Activated CD4-positive, alpha-beta T cell treated with anti-CD3 and anti-CD28 coated beads, Interleukin-2, amount 10 ng/mL, durations not matched to agents 7 days and 5 days (primary cell): ENCODE measurements at regions not wholly inside any gene's neighbourhood (a gene's known extent, or its start where the extent isn't known, plus 50 kb on each side); places are given as distances from the start of the nearest gene placed in this dataset.
"Not testable (repeated sequence)": the region's sequence is repeated elsewhere in the genome, so short reads cannot be mapped to it uniquely, and the experiment has no call there.

Experiments
- CTCF ChIA-PET: fragments of 350-600 bp; sonication (Branson Sonifier 250); formaldehyde crosslinking; loops from one replicate; lab custom pipeline; 2021; ENCODE audit warnings: antibody characterized with exemption; lab: Charles Lee
- POLR2A ChIA-PET: fragments of 350-600 bp; sonication (Branson Sonifier 250); formaldehyde crosslinking; loops from one replicate; lab custom pipeline; 2021; ENCODE audit warnings: antibody characterized with exemption; lab: Charles Lee
- DNase-seq: peaks from one replicate; pipeline ENCODE4 v3.0.0-alpha.2; 2020
- H3K27ac Mint-ChIP-seq: one replicate; pipeline ENCODE4 v1.8.0; 2021; ENCODE audit warnings: mild to moderate bottlenecking, moderate library complexity, mixed read lengths
- H3K27me3 Mint-ChIP-seq: one replicate; pipeline ENCODE4 v1.8.0; 2021; ENCODE audit warnings: mixed read lengths
- H3K36me3 Mint-ChIP-seq: one replicate; pipeline ENCODE4 v1.8.0; 2021; ENCODE audit warnings: low read depth, mixed read lengths
- H3K4me1 Mint-ChIP-seq: one replicate; pipeline ENCODE4 v1.8.0; 2021; ENCODE audit warnings: mixed read lengths
- H3K4me3 Mint-ChIP-seq: one replicate; pipeline ENCODE4 v1.8.0; 2021; ENCODE audit warnings: mild to moderate bottlenecking, moderate library complexity, mixed read lengths
- H3K9me3 Mint-ChIP-seq: one replicate; pipeline ENCODE4 v1.8.0; 2021; ENCODE audit warnings: mixed read lengths

- H3K36me3 Mint-ChIP-seq, H3K4me3 Mint-ChIP-seq, DNase-seq, H3K9me3 Mint-ChIP-seq, H3K4me1 Mint-ChIP-seq, POLR2A ChIA-PET, H3K27ac Mint-ChIP-seq: not testable (repeated sequence)
- CTCF ChIA-PET, result interaction anchor here (1.1 kb wide), 1 partner anchor 10 kb away, joined by 3 read pairs; no protein-coding TSS in a partner anchor
- H3K27me3 Mint-ChIP-seq, result peaks cover 15% of the 10 kb centered on the region
Measured at GRCh38 chr14:103245624-103246031, 88.4 kb upstream of the EIF5 start.

- H3K27ac Mint-ChIP-seq, result no peak overlapping the region
- POLR2A ChIA-PET, result no interaction called here
- CTCF ChIA-PET, result interaction anchor here (1.1 kb wide), 1 partner anchor 11 kb away, joined by 3 read pairs; no protein-coding TSS in a partner anchor
- H3K4me3 Mint-ChIP-seq, result no peak overlapping the region
- DNase-seq, result no peak
- H3K9me3 Mint-ChIP-seq, result no peaks in the 10 kb centered on the region
- H3K36me3 Mint-ChIP-seq, result no peaks in the 10 kb centered on the region
- peaks cover 15% of the 10 kb centered on the region for H3K27me3 Mint-ChIP-seq
- H3K4me1 Mint-ChIP-seq, result no peaks in the 10 kb centered on the region
Measured at GRCh38 chr14:103246070-103246469, 88.0 kb upstream of the EIF5 start.

- Mint-ChIP-seq H3K27ac (no peak overlapping the region), H3K4me1 (no peaks in the 10 kb centered on the region), H3K36me3 (no peaks in the 10 kb centered on the region), H3K9me3 (no peaks in the 10 kb centered on the region), H3K27me3 (peaks cover 18% of the 10 kb centered on the region), H3K4me3 (no peak overlapping the region)
- DNase-seq, result no peak
- CTCF ChIA-PET, result no interaction called here
- POLR2A ChIA-PET, result no interaction called here
Measured at GRCh38 chr14:103247169-103247606, 86.8 kb upstream of the EIF5 start.

- Mint-ChIP-seq H3K36me3 (no peaks in the 10 kb centered on the region), H3K4me1 (no peaks in the 10 kb centered on the region), H3K9me3 (no peaks in the 10 kb centered on the region), H3K27me3 (peaks cover 10% of the 10 kb centered on the region), H3K27ac (no peak overlapping the region), H3K4me3 (no peak overlapping the region)
- CTCF ChIA-PET, result no interaction called here
- no peak for DNase-seq
- POLR2A ChIA-PET, result no interaction called here
Measured at GRCh38 chr14:103250181-103250580, 83.9 kb upstream of the EIF5 start.

- POLR2A ChIA-PET, result interaction anchor here (0.6 kb wide), 1 partner anchor 1877 kb away, joined by 3 read pairs; no protein-coding TSS in a partner anchor
Measured at GRCh38 chr14:103250874-103251273, 83.2 kb upstream of the EIF5 start.

GRCh38 chr14:103255555-103255954 is 78.5 kb upstream of the EIF5 start:
- Mint-ChIP-seq H3K27me3 (peaks cover 9% of the 10 kb centered on the region), H3K9me3 (no peaks in the 10 kb centered on the region), H3K4me3 (no peak overlapping the region), H3K36me3 (no peaks in the 10 kb centered on the region), H3K4me1 (peaks cover 2% of the 10 kb centered on the region), H3K27ac (no peak overlapping the region)
- no peak for DNase-seq
- ChIA-PET POLR2A (no interaction called here), CTCF (interaction anchor here (0.6 kb wide), 1 partner anchor 23 kb away, joined by 3 read pairs; no protein-coding TSS in a partner anchor)

More at GRCh38 chr14:103250874-103251273, 83.2 kb upstream of the EIF5 start:
- Mint-ChIP-seq H3K36me3 (no peaks in the 10 kb centered on the region), H3K27ac (no peak overlapping the region), H3K4me1 (no peaks in the 10 kb centered on the region), H3K9me3 (no peaks in the 10 kb centered on the region), H3K27me3 (peaks cover 8% of the 10 kb centered on the region), H3K4me3 (no peak overlapping the region)
- CTCF ChIA-PET, result no interaction called here
- no peak for DNase-seq

- DNase-seq, result no peak
- Mint-ChIP-seq H3K4me3 (no peak overlapping the region), H3K4me1 (peaks cover 5% of the 10 kb centered on the region), H3K9me3 (no peaks in the 10 kb centered on the region), H3K36me3 (no peaks in the 10 kb centered on the region), H3K27ac (no peak overlapping the region), H3K27me3 (peaks cover 12% of the 10 kb centered on the region)
- CTCF ChIA-PET, result no interaction called here
- POLR2A ChIA-PET, result no interaction called here
Measured at GRCh38 chr14:103256406-103256805, 77.6 kb upstream of the EIF5 start.

- Mint-ChIP-seq H3K27ac (no peak overlapping the region), H3K36me3 (no peaks in the 10 kb centered on the region), H3K4me3 (no peak overlapping the region), H3K4me1 (peaks cover 5% of the 10 kb centered on the region), H3K9me3 (no peaks in the 10 kb centered on the region), H3K27me3 (peaks cover 17% of the 10 kb centered on the region)
- POLR2A ChIA-PET, result no interaction called here
- CTCF ChIA-PET, result no interaction called here
- DNase-seq, result no peak
Measured at GRCh38 chr14:103257211-103257962, 76.7 kb upstream of the EIF5 start.

GRCh38 chr14:103258211-103258610 is 75.8 kb upstream of the EIF5 start:
- H3K27me3 Mint-ChIP-seq, result peaks cover 25% of the 10 kb centered on the region
- no peak overlapping the region for H3K27ac Mint-ChIP-seq
- no peak overlapping the region for H3K4me3 Mint-ChIP-seq
- POLR2A ChIA-PET, result no interaction called here
- no peaks in the 10 kb centered on the region for H3K36me3 Mint-ChIP-seq
- no peak for DNase-seq
- peaks cover 5% of the 10 kb centered on the region for H3K4me1 Mint-ChIP-seq
- CTCF ChIA-PET, result no interaction called here
- no peaks in the 10 kb centered on the region for H3K9me3 Mint-ChIP-seq

- no peaks in the 10 kb centered on the region for H3K9me3 Mint-ChIP-seq
- POLR2A ChIA-PET, result no interaction called here
Measured at GRCh38 chr14:103259184-103259583, 74.9 kb upstream of the EIF5 start.

GRCh38 chr14:103259801-103260628 is 74.0 kb upstream of the EIF5 start:
- Mint-ChIP-seq H3K36me3 (no peaks in the 10 kb centered on the region), H3K9me3 (no peaks in the 10 kb centered on the region), H3K27me3 (peaks cover 36% of the 10 kb centered on the region), H3K4me3 (no peak overlapping the region), H3K4me1 (peaks cover 5% of the 10 kb centered on the region), H3K27ac (no peak overlapping the region)
- POLR2A ChIA-PET, result no interaction called here
- CTCF ChIA-PET, result no interaction called here
- no peak for DNase-seq

More at GRCh38 chr14:103259184-103259583, 74.9 kb upstream of the EIF5 start:
- CTCF ChIA-PET, result interaction anchor here (0.6 kb wide), 1 partner anchor 578 kb away, joined by 3 read pairs; no protein-coding TSS in a partner anchor
- no peak overlapping the region for H3K4me3 Mint-ChIP-seq
- peaks cover 32% of the 10 kb centered on the region for H3K27me3 Mint-ChIP-seq
- DNase-seq, result no peak
- no peaks in the 10 kb centered on the region for H3K36me3 Mint-ChIP-seq
- H3K4me1 Mint-ChIP-seq, result peaks cover 5% of the 10 kb centered on the region
- no peak overlapping the region for H3K27ac Mint-ChIP-seq

GRCh38 chr14:103260629-103261124 is 73.4 kb upstream of the EIF5 start:
- Mint-ChIP-seq H3K36me3 (no peaks in the 10 kb centered on the region), H3K4me1 (peaks cover 5% of the 10 kb centered on the region), H3K27ac (no peak overlapping the region), H3K4me3 (no peak overlapping the region), H3K9me3 (no peaks in the 10 kb centered on the region), H3K27me3 (peaks cover 43% of the 10 kb centered on the region)
- ChIA-PET CTCF (no interaction called here), POLR2A (no interaction called here)
- no peak for DNase-seq
